ENCODE measurements at regions not wholly inside any gene's neighbourhood (a gene's known extent, or its start where the extent isn't known, plus 50 kb on each side); places are given as distances from the start of the nearest gene placed in this dataset.

GRCh38 chr2:12183032-12183645 lies 436.7 kb downstream of the LPIN1 start:
- TF ChIP-seq CTCF (IDR thresholded peaks at IDR 0.05 in 2 of 3, conservative IDR thresholded peaks at IDR 0.05 in 1 of 3; ENCODE audit: borderline replicate concordance in 1 of 3, insufficient read depth in 1 of 3, low read depth in 2 of 3, low read length in 2 of 3) = no peak
- no peak for TF ChIP-seq EZH2phosphoT487 (IDR thresholded peaks at IDR 0.05; ENCODE audit: borderline replicate concordance)
- TF ChIP-seq EZH2 (IDR thresholded peaks at IDR 0.05) = no peak
- no peak for TF ChIP-seq REST (IDR thresholded peaks at IDR 0.05; ENCODE audit: low read depth)
- no peak for TF ChIP-seq EGR1 (IDR thresholded peaks at IDR 0.05; ENCODE audit: low read depth)
- TF ChIP-seq RAD21 (IDR thresholded peaks at IDR 0.05; ENCODE audit: low read depth) = no peak
- TF ChIP-seq ZBTB33 (IDR thresholded peaks at IDR 0.05; ENCODE audit: extremely low read depth, insufficient replicate concordance, low read length) = no peak
- no peak for TF ChIP-seq YY1 (IDR thresholded peaks at IDR 0.05; ENCODE audit: extremely low read depth, insufficient replicate concordance, low read depth, low read length)
- TF ChIP-seq POLR2A (IDR thresholded peaks at IDR 0.05; ENCODE audit: borderline replicate concordance, extremely low read depth, insufficient read depth, insufficient read length) = no peak
- no peak for TF ChIP-seq ZFX (IDR thresholded peaks at IDR 0.05)
- no peak for TF ChIP-seq TCF7L2 (IDR thresholded peaks at IDR 0.05; ENCODE audit: borderline replicate concordance, extremely low read depth, insufficient read depth, insufficient read length)
- TF ChIP-seq MAX (IDR thresholded peaks at IDR 0.05) = no peak
- TF ChIP-seq SRF (IDR thresholded peaks at IDR 0.05; ENCODE audit: low read depth) = no peak
